ENCODE measurements at regions not wholly inside any gene's neighbourhood (a gene's known extent, or its start where the extent isn't known, plus 50 kb on each side); places are given as distances from the start of the nearest gene placed in this dataset.

GRCh38 chr5:96142786-96143434 is 181.3 kb upstream of the ELL2 start:
- no TSS peak for BruUV-seq (replicated peaks)

GRCh38 chr5:96142184-96142781 is 180.6 kb upstream of the ELL2 start:
- no peak for DNase-seq (ENCODE audit: low spot score)
- CTCF ChIA-PET, result no interaction called here
- Histone ChIP-seq H3K36me3 (ENCODE audit: insufficient read depth, low read length, poor library complexity, severe bottlenecking) (no peaks in the 10 kb centered on the region), H3K4me3 (ENCODE audit: low read depth, low read length, poor library complexity, severe bottlenecking) (no peak overlapping the region), H3K27ac (ENCODE audit: low read depth, low read length, poor library complexity, severe bottlenecking) (no peak overlapping the region), H3K9me3 (ENCODE audit: low read depth, low read length, poor library complexity, severe bottlenecking) (no peaks in the 10 kb centered on the region), H3K27me3 (replicated peaks; ENCODE audit: insufficient read depth, low read depth, low read length, poor library complexity) (no peaks in the 10 kb centered on the region), H3K4me1 (ENCODE audit: insufficient read depth, low read length, poor library complexity, severe bottlenecking) (no peaks in the 10 kb centered on the region)
- BruUV-seq (replicated peaks), result no TSS peak
- POLR2A ChIA-PET (ENCODE audit: low non-redundant PET), result no interaction called here
- TF ChIP-seq CTCF (conservative IDR thresholded peaks at IDR 0.05; ENCODE audit: low read depth, low read length) (no peak), EZH2 (IDR thresholded peaks at IDR 0.05; ENCODE audit: borderline replicate concordance, low read depth, low read length, poor library complexity, severe bottlenecking) (no peak)
- intact Hi-C loops (cut with micrococcal nuclease; ENCODE audit: unreplicated experiment), result no loop called here

More at GRCh38 chr5:96142786-96143434, 181.3 kb upstream of the ELL2 start:
- ChIA-PET POLR2A (ENCODE audit: low non-redundant PET) (no interaction called here), CTCF (no interaction called here)
- no peaks in the 10 kb centered on the region for H3K9me3 ChIP-seq (ENCODE audit: low read depth, low read length, poor library complexity, severe bottlenecking)
- H3K4me3 ChIP-seq (ENCODE audit: low read depth, low read length, poor library complexity, severe bottlenecking), result no peak overlapping the region
- TF ChIP-seq CTCF (conservative IDR thresholded peaks at IDR 0.05; ENCODE audit: low read depth, low read length) (no peak), EZH2 (IDR thresholded peaks at IDR 0.05; ENCODE audit: borderline replicate concordance, low read depth, low read length, poor library complexity, severe bottlenecking) (no peak)
- intact Hi-C loops (cut with micrococcal nuclease; ENCODE audit: unreplicated experiment), result no loop called here
- no peak overlapping the region for H3K27ac ChIP-seq (ENCODE audit: low read depth, low read length, poor library complexity, severe bottlenecking)
- H3K36me3 ChIP-seq (ENCODE audit: insufficient read depth, low read length, poor library complexity, severe bottlenecking), result no peaks in the 10 kb centered on the region
- H3K27me3 ChIP-seq (replicated peaks; ENCODE audit: insufficient read depth, low read depth, low read length, poor library complexity), result no peaks in the 10 kb centered on the region
- no peak for DNase-seq (ENCODE audit: low spot score)
- no peaks in the 10 kb centered on the region for H3K4me1 ChIP-seq (ENCODE audit: insufficient read depth, low read length, poor library complexity, severe bottlenecking)

- BruUV-seq (replicated peaks), result no TSS peak
- intact Hi-C loops (cut with micrococcal nuclease; ENCODE audit: unreplicated experiment), result no loop called here
- CTCF ChIA-PET, result no interaction called here
Measured at GRCh38 chr5:96141749-96142148, 180.1 kb upstream of the ELL2 start.

More at GRCh38 chr5:96141749-96142148, 180.1 kb upstream of the ELL2 start:
- Histone ChIP-seq H3K4me1 (ENCODE audit: insufficient read depth, low read length, poor library complexity, severe bottlenecking) (no peaks in the 10 kb centered on the region), H3K4me3 (ENCODE audit: low read depth, low read length, poor library complexity, severe bottlenecking) (no peak overlapping the region), H3K27ac (ENCODE audit: low read depth, low read length, poor library complexity, severe bottlenecking) (no peak overlapping the region), H3K36me3 (ENCODE audit: insufficient read depth, low read length, poor library complexity, severe bottlenecking) (no peaks in the 10 kb centered on the region), H3K27me3 (replicated peaks; ENCODE audit: insufficient read depth, low read depth, low read length, poor library complexity) (no peaks in the 10 kb centered on the region), H3K9me3 (ENCODE audit: low read depth, low read length, poor library complexity, severe bottlenecking) (no peaks in the 10 kb centered on the region)
- DNase-seq (ENCODE audit: low spot score), result no peak
- POLR2A ChIA-PET (ENCODE audit: low non-redundant PET), result no interaction called here
- TF ChIP-seq EZH2 (IDR thresholded peaks at IDR 0.05; ENCODE audit: borderline replicate concordance, low read depth, low read length, poor library complexity, severe bottlenecking) (no peak), CTCF (conservative IDR thresholded peaks at IDR 0.05; ENCODE audit: low read depth, low read length) (no peak)
